PFSK-1 (cell line): ENCODE measurements at regions not wholly inside any gene's neighbourhood (a gene's known extent, or its start where the extent isn't known, plus 50 kb on each side); places are given as distances from the start of the nearest gene placed in this dataset.

Experiments
- FOXP2 ChIP-seq: optimal IDR thresholded peaks from 2 replicates; pipeline ENCODE3; 2011; ENCODE audit warnings: borderline replicate concordance, control low read depth, inconsistent platforms; ENCODE audit not compliant: insufficient read depth; ENCODE audit errors: extremely low read length, extremely low read depth
- POLR2AphosphoS5 ChIP-seq: IDR thresholded peaks from 2 replicates; pipeline ENCODE4 v1.6.1; 2012; ENCODE audit warnings: low read depth, mild to moderate bottlenecking, control low read depth, low read length, moderate library complexity
- SIN3A ChIP-seq: IDR thresholded peaks from 2 replicates; pipeline ENCODE4 v1.6.1; 2012; ENCODE audit warnings: mild to moderate bottlenecking, low read length, moderate library complexity, borderline replicate concordance; ENCODE audit not compliant: insufficient read depth
- TAF1 ChIP-seq: IDR thresholded peaks from 2 replicates; pipeline ENCODE4 v1.6.1; 2012; ENCODE audit warnings: low read length, control low read depth, borderline replicate concordance; ENCODE audit not compliant: insufficient read depth
- TF ChIP-seq, protein P1 (sequence below), 2 experiments: IDR thresholded peaks; 2 replicates each; pipeline versions ENCODE4 v1.6.1 to v1.8.0; 2011 to 2012; ENCODE audit warnings: low read depth in 2 of 2, low read length in 2 of 2, control low read depth in 1 of 2, inconsistent platforms in 1 of 2, mild to moderate bottlenecking in 1 of 2, moderate library complexity in 1 of 2; ENCODE audit not compliant: insufficient read depth in 1 of 2

DNA sequence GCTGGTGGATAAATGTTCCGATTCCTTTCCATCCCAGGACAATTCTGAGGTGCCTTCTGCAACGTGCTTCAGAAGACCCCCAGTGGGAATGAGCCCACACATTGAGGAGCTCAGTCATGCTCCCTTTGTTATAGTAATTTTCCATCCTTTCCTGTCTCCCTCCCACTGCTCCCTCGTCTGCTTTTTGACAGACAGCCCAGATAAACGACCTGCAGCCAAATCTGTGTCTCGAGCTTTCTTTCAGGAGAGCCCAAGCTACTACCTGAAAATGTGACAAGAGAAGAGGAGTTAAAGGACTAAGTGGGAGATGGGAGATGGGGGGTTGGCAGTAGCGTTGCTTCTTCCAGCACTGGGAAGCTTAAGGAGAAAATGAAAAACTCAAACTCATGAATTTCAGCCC lies 65.9 kb upstream of the LRRN2 start:
- no peak for TF ChIP-seq POLR2AphosphoS5
- no peak for TF ChIP-seq TAF1
- TF ChIP-seq FOXP2: no peak
- TF ChIP-seq SIN3A: no peak
- TF ChIP-seq, protein P1, sequence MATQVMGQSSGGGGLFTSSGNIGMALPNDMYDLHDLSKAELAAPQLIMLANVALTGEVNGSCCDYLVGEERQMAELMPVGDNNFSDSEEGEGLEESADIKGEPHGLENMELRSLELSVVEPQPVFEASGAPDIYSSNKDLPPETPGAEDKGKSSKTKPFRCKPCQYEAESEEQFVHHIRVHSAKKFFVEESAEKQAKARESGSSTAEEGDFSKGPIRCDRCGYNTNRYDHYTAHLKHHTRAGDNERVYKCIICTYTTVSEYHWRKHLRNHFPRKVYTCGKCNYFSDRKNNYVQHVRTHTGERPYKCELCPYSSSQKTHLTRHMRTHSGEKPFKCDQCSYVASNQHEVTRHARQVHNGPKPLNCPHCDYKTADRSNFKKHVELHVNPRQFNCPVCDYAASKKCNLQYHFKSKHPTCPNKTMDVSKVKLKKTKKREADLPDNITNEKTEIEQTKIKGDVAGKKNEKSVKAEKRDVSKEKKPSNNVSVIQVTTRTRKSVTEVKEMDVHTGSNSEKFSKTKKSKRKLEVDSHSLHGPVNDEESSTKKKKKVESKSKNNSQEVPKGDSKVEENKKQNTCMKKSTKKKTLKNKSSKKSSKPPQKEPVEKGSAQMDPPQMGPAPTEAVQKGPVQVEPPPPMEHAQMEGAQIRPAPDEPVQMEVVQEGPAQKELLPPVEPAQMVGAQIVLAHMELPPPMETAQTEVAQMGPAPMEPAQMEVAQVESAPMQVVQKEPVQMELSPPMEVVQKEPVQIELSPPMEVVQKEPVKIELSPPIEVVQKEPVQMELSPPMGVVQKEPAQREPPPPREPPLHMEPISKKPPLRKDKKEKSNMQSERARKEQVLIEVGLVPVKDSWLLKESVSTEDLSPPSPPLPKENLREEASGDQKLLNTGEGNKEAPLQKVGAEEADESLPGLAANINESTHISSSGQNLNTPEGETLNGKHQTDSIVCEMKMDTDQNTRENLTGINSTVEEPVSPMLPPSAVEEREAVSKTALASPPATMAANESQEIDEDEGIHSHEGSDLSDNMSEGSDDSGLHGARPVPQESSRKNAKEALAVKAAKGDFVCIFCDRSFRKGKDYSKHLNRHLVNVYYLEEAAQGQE (IDR thresholded peaks at IDR 0.05; ENCODE audit: insufficient read depth in 1 of 2, low read depth in 2 of 2, low read length in 2 of 2): no peak
